GM19438 (cell line): ENCODE measurements at regions not wholly inside any gene's neighbourhood (a gene's known extent, or its start where the extent isn't known, plus 50 kb on each side); places are given as distances from the start of the nearest gene placed in this dataset.

Source experiments
- ATAC-seq: cut with Tn5 transposase; IDR thresholded peaks from one replicate; pipeline ENCODE4 v1.9.1; 2021; ENCODE audit warnings: low read depth; ENCODE audit not compliant: unreplicated experiment

- ATAC-seq: no peak
These were observed 109.6 kb upstream of the SEMA6D start for GRCh38 chr15:47607695-47608094.

- ATAC-seq: no peak
These were observed 107.6 kb upstream of the SEMA6D start for GRCh38 chr15:47609693-47610092.

DNA sequence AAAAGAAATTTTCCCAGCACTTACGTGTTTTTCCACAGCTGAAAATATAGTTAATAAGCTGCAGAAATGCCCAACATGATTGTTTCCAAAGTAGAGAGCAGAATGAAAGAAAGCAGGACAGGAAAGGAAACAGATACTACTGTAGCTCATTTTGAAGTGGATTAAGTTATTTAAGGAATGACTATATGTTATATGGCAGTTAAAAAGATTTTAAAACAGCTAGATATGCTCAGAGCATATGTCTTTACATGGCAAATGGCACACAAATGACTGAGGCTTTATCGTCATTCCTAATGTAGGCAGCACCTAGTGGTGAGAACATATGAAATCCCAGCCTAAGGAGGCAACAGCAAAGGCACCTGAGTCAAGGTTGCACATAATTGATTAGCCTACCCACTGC, 106.6 kb upstream of the SEMA6D start:
- ATAC-seq: no peak

GRCh38 chr15:47614360-47615011, 102.8 kb upstream of the SEMA6D start:
- ATAC-seq: no peak

GRCh38 chr15:47616876-47617275, 100.4 kb upstream of the SEMA6D start:
- ATAC-seq: no peak

- no peak for ATAC-seq
These were observed 99.1 kb upstream of the SEMA6D start for GRCh38 chr15:47618241-47618640.

DNA sequence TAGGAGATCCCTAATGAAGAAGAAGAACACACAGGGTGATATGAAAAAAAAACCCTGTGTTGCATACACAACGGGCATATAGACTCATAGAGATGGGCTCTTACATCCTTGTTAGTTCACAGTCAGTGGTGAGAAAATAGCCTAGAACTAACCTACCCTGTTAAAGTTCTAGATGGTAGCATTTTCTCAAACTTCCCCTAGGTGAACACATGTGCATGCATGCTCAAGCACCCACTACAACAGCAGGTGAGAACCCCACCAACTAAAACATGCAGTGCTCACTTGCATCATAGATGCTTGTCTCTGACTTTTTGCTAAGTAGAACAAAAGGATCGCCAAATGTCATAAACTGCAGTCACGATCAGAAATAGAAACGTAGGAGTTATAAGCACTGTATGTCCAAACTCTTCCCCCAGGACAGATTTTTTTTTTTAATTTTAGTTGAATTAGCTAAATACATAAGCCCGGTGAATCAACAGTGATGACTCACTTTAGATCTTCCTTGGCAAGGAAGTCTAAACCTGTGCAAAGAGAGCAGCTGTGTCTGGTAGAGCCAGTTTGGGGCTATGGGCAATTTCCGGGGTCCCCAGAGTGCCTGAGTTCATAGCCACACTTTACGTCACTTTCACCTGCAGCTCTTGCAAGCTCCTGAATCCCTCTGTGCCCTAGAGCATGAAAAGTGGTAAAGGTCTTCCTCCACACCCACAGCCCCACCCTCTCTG, 96.2 kb upstream of the SEMA6D start:
- ATAC-seq: no peak

DNA sequence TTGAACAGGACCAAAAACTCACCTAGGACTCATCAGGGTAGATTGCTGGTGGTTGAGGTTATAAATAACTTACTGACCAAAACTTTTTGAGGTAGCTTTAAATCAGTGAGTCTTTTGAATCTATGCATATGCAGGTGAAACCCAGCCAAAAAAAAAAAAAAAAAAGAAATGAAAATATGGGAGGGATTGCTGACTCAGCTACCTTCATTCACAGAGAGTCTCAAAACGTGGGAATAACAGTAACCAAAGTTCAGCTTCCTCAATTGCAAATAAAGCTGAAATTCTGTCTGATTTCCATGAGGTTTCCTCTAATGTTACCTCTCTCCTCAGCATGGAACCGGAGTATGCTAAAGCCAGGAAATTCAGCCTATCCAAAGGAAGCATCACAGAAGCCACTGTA, 95.2 kb upstream of the SEMA6D start:
- ATAC-seq: no peak

GRCh38 chr15:47624503-47624902, 92.8 kb upstream of the SEMA6D start:
- ATAC-seq: no peak

- no peak for ATAC-seq
These were observed 78.3 kb upstream of the SEMA6D start for GRCh38 chr15:47639042-47639441.

DNA sequence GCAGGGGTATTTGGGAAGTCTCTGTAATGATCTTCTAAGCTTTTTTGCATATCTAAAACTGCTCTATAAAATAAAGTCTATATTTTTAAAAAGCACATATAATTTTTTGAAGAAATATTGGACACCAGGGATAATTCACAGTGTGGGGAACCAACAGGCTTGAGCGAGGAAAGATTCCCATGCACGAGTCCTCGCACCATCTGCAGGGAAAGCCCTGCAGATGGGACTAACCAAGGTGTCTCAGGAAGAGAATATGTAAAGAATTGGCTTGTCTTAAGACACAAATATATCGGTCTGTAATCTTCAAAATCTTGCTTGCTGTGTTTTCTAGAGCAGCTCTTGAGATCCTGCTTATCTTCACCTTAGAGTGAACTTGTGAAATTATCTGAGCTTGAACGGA, 77.2 kb upstream of the SEMA6D start:
- ATAC-seq: no peak

GRCh38 chr15:47640901-47641300, 76.4 kb upstream of the SEMA6D start:
- ATAC-seq: no peak

DNA sequence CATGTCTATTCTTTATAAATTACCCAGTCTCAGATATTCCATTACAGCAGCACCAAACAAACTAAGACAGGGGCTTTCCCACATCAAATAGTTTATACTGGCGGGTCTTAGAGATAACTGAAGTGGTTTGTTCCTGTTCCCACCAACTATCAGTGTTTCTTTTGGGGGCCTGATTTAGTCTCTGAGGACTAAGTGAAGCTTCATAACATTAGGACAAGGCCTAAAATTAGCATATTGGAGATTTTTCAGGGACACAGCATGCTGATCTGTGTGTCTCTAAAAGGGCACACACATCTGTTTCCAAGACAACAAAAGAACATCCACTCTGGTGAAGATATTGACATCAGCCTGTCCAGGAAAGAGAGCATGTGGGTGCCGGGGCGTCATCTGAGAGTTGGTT, 72.6 kb upstream of the SEMA6D start:
- no peak for ATAC-seq

DNA sequence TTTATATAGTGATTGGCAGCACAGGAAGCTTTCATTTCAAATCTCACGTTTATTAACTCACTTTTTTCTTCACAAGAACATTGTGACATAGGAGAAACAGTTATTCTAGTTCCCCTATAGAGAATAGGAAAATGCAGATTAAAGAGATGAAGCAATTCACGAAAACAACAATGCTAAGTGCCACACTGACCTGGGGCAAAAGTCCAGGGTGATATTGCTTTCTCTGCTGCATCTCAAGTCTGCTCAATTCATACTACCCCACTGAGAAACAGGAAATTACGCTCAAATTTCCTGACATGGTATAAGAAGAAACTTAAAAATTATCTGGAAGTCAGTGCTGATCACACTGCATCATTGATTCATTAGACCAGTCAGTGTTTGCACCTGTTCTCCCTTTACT, 66.7 kb upstream of the SEMA6D start:
- ATAC-seq: no peak

DNA sequence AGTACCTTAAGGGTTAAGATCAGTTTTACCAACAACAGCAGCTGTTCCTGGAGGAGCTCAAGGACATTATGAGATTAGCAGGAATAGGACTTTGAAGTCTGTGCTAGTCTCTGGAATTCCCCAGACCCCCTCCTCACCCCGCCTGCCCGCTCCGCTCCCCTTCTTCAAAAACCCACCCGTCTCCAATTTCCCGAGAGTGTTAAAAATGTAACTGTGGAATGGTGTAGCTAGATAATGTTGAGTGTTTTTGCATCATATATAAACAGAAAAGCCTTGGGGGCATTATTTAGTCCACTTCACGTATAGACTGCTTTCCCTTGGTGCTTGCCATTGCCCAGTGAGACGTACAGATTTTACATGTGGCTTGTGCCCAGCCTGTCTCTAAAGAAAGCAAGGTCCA, 65.0 kb upstream of the SEMA6D start:
- no peak for ATAC-seq

DNA sequence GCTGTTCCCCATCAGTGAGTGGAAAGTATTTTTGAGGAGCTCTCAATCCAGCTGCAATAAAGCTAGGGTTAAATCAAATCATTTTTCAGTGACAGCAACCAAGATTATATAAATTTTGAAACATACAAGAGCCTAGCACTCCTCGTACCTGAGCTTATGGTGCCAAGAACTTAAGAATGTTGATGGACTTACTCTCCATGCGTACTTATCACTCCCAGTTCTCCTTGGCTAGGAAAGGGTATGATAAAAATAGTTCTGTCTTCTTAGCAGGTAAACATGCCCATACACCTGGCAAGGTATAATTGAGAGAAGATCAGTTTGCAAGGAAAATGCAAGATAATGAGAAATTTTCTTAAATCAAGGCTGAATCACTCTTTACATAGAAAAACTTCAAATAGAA, 64.5 kb upstream of the SEMA6D start:
- ATAC-seq: no peak

DNA sequence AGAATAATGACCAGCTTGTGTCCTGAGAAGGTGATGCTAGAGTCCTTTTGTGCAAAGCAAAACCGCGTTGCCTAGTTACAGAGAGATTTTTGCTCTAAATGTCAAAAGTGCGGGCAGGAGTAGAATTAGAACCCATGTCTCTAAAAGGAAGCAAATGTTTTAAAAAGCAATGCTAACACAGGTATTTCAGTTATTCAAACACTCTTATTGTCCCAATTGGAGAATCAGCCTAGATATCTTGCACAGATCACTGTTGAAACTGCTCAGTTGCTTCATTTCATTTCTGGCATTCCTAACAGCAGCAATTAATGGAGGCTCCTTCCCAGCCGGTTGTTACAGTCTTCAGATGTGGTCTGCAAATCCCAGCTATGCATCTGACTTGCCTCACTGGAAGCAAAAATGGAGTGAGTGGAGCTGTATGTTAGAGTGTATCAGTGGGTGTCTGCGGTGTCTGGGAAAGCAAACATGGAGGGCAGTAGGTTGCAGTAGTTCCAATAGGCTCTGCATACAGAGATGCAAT, 55.6 kb upstream of the SEMA6D start:
- ATAC-seq: no peak

GRCh38 chr15:47663101-47663500, 54.2 kb upstream of the SEMA6D start:
- no peak for ATAC-seq
